Sigmoid colon (tissue), 6 donors: ENCODE measurements at regions not wholly inside any gene's neighbourhood (a gene's known extent, or its start where the extent isn't known, plus 50 kb on each side); places are given as distances from the start of the nearest gene placed in this dataset.

Source experiments
- DNase-seq: peaks from one replicate; pipeline ENCODE4 v3.0.0-alpha.2; 2019
- H3K27ac ChIP-seq, 4 donors: fragments of 200-600 bp; sonication (generic); one replicate each; pipeline ENCODE4 v1.5.1; 2016 to 2019; ENCODE audit warnings: mild to moderate bottlenecking in 1 of 4
- H3K27me3 ChIP-seq, 3 donors: fragments of 200-600 bp; sonication (generic); one replicate each; pipeline ENCODE4 v1.5.1; 2019; ENCODE audit warnings: mild to moderate bottlenecking in 1 of 3
- H3K36me3 ChIP-seq, 4 donors: fragments of 200-600 bp; sonication (generic); one replicate each; pipeline ENCODE4 v1.5.1; 2016 to 2019
- H3K4me1 ChIP-seq, 4 donors: fragments of 200-600 bp; sonication (generic); one replicate each; pipeline ENCODE4 v1.5.1; 2017 to 2019
- H3K4me3 ChIP-seq, 4 donors: fragments of 200-600 bp; sonication (generic); one replicate each; pipeline ENCODE4 v1.5.1; 2017 to 2019; ENCODE audit warnings: mild to moderate bottlenecking in 2 of 4, moderate library complexity in 1 of 4
- H3K9me3 ChIP-seq, 4 donors: fragments of 200-600 bp in 3 of 4; sonication (generic) in 3 of 4; one replicate each; pipeline versions ENCODE4 v1.5.1 to v1.6.1; 2013 to 2019
- EP300 ChIP-seq, 4 donors: sonication (generic); formaldehyde crosslinking; IDR thresholded peaks; one replicate each; pipeline ENCODE4 v1.6.1; 2017; ENCODE audit warnings: antibody characterized with exemption in 4 of 4
- POLR2A ChIP-seq, 2 donors: fragments of 450-650 bp; IDR thresholded peaks; one replicate each; pipeline ENCODE4 v1.6.1; 2016; ENCODE audit warnings: antibody characterized with exemption in 2 of 2, mild to moderate bottlenecking in 2 of 2, moderate library complexity in 2 of 2
- POLR2AphosphoS5 ChIP-seq, 4 donors: sonication (generic); formaldehyde crosslinking; IDR thresholded peaks; one replicate each; pipeline ENCODE4 v1.6.1; 2017; ENCODE audit warnings: antibody characterized with exemption in 4 of 4
- WGBS, 2 donors: extraction: QIAGEN DNeasy Blood & Tissue Kit; methylation state at CpG; one replicate each; pipeline ENCODE4 v1.1.7; 2013; 5-methylcytosine and 5-hydroxymethylcytosine counted together
- intact Hi-C: fragments of 100-400 bp; cut with DNase I; formaldehyde crosslinking; loops from one replicate; pipeline ENCODE4 v1.15.1; 2023
- TF ChIP-seq, protein P1 (sequence below), 4 experiments: fragments of 450-650 bp in 3 of 4; fragments of 200-600 bp in 1 of 4; IDR thresholded peaks; one replicate each; pipeline ENCODE4 v1.5.1; 2016 to 2019; ENCODE audit warnings: antibody characterized with exemption in 4 of 4, mild to moderate bottlenecking in 3 of 4, moderate library complexity in 2 of 4
- donor health status: healthy with polysubstance abuse.
- donor health status: healthy.

DNA sequence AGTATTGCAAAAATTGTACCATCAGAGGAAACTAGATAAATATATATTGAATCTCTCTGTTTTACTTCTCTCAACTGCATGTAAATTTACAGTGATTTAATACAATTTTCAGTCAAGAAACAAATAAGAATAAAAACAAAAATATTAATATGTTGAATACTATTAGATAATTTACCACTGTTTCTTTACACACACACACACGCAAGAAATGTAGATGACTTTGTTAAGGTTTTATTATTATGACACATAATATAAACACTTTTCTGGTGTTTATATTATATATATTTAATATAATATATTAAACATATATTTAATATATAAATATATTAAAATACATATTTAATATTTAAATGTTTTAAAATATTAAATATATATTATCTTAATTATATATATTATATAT is 814.3 kb upstream of the CDH10 start:
- intact Hi-C loops: no loop called here

DNA sequence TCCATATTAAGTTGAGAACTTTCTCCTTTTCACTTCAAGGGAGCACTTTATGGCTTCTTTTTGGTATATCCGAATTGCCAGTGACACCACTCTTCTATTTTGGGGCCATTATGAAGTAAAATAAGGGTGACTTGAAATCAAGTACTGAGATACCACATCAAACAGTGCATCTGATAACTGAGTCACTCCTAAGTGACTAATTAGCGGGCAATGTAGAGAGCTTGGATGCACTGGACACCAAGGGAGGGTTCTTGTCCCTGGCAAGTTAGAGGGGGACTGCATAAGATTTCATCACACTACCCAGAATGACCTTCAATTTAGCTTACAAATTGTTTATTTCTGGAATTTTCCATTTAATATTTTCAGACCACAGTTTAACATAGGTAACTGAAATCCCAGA is 813.9 kb upstream of the CDH10 start:
- Histone ChIP-seq H3K9me3 (no peaks in the 10 kb centered on the region), H3K4me3 (no peak overlapping the region), H3K36me3 (no peaks in the 10 kb centered on the region), H3K4me1 (no peaks in the 10 kb centered on the region), H3K27ac (no peak overlapping the region), H3K27me3 (no peaks in the 10 kb centered on the region)
- TF ChIP-seq EP300 (IDR thresholded peaks at IDR 0.05) (no peak), POLR2A (IDR thresholded peaks at IDR 0.05) (no peak), POLR2AphosphoS5 (IDR thresholded peaks at IDR 0.05) (no peak)
- TF ChIP-seq, protein P1, sequence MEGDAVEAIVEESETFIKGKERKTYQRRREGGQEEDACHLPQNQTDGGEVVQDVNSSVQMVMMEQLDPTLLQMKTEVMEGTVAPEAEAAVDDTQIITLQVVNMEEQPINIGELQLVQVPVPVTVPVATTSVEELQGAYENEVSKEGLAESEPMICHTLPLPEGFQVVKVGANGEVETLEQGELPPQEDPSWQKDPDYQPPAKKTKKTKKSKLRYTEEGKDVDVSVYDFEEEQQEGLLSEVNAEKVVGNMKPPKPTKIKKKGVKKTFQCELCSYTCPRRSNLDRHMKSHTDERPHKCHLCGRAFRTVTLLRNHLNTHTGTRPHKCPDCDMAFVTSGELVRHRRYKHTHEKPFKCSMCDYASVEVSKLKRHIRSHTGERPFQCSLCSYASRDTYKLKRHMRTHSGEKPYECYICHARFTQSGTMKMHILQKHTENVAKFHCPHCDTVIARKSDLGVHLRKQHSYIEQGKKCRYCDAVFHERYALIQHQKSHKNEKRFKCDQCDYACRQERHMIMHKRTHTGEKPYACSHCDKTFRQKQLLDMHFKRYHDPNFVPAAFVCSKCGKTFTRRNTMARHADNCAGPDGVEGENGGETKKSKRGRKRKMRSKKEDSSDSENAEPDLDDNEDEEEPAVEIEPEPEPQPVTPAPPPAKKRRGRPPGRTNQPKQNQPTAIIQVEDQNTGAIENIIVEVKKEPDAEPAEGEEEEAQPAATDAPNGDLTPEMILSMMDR (IDR thresholded peaks at IDR 0.05): no peak
- no peak for DNase-seq
- intact Hi-C loops: no loop called here
- 77 to 84% methylated on average over 2 of the region's 2 CpGs for WGBS, 2 donors

More for the DNA sequence above, 814.3 kb upstream of the CDH10 start:
- Histone ChIP-seq H3K27me3 (no peaks in the 10 kb centered on the region), H3K4me3 (no peak overlapping the region), H3K27ac (no peak overlapping the region), H3K9me3 (no peaks in the 10 kb centered on the region), H3K36me3 (no peaks in the 10 kb centered on the region), H3K4me1 (no peaks in the 10 kb centered on the region)
- TF ChIP-seq POLR2AphosphoS5 (IDR thresholded peaks at IDR 0.05): no peak
- WGBS, 2 donors: 91 to 93% methylated on average over 1 of the region's 1 CpG
- DNase-seq: no peak

DNA sequence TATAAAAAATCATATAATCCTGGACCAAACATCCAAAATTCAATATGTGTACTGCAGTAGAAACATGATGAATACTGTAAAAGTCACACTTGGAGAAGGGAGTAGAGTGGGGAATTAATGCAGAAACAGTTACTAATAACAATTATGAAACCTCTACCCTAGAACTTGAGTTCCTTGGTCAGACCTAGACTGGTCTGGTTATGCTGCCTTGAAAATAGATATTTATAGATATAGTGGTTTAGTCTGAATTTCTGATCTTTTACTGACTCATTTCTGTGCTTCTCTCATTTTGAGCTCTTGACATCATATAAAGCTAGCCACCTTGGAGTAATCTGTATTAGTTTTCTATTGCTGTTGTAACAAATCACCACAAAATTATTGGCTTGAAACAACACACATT is 808.7 kb upstream of the CDH10 start:
- DNase-seq: no peak
- intact Hi-C loops: no loop called here
- Histone ChIP-seq H3K27ac (no peak overlapping the region), H3K27me3 (no peaks in the 10 kb centered on the region), H3K4me3 (no peak overlapping the region), H3K9me3 (no peaks in the 10 kb centered on the region), H3K36me3 (no peaks in the 10 kb centered on the region), H3K4me1 (no peaks in the 10 kb centered on the region)
- TF ChIP-seq POLR2AphosphoS5 (IDR thresholded peaks at IDR 0.05) (no peak), EP300 (IDR thresholded peaks at IDR 0.05) (no peak), POLR2A (IDR thresholded peaks at IDR 0.05) (no peak)
- TF ChIP-seq, protein P1 (IDR thresholded peaks at IDR 0.05): no peak

DNA sequence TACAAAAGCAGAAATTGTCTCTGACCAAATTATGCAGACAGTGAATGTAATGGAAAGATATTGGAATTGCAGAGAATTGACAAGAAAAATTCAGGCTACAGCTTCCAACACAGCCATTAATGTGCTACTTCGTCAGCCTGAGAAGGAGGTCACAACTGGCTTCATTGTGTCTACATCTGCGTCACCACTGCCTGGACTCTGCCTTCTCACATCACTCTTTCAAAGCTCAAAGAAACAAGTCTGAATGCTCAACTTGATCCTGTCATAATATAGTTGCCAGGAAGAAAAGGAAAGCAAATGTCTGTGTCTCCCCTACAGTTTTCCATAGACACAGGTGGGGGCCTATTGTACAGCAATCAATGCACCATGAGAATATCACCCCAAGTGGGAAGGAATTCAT is 806.5 kb upstream of the CDH10 start:
- no peak overlapping the region for H3K4me3 ChIP-seq
- H3K9me3 ChIP-seq: no peaks in the 10 kb centered on the region
- intact Hi-C loops: no loop called here
- no peak for DNase-seq
- TF ChIP-seq, protein P1 (IDR thresholded peaks at IDR 0.05): no peak
- TF ChIP-seq POLR2A (IDR thresholded peaks at IDR 0.05): no peak
- TF ChIP-seq POLR2AphosphoS5 (IDR thresholded peaks at IDR 0.05): no peak
- no peak for TF ChIP-seq EP300 (IDR thresholded peaks at IDR 0.05)
- H3K4me1 ChIP-seq: no peaks in the 10 kb centered on the region
- no peak overlapping the region for H3K27ac ChIP-seq
- no peaks in the 10 kb centered on the region for H3K27me3 ChIP-seq
- 83 to 84% methylated on average over 2 of the region's 2 CpGs for WGBS, 2 donors
- no peaks in the 10 kb centered on the region for H3K36me3 ChIP-seq

DNA sequence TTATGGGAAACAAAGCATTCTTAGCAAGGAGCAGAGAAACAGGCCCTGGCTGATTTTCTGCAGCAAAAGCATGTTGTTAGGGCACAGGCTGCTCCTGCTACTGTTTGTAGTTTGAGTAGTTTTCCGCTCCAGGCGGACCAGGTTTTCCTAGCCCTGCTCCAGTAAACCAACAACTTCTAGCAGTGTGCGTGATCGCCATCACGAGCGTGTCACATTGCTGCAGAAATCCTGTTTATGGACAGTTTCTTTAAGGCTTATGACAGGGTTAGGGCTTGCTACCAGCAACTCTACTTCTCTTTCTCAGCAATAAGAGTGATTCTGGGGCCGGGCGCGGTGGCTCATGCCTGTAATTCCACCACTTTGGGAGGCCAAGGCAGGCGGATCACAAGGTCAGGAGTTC is 803.9 kb upstream of the CDH10 start:
- H3K36me3 ChIP-seq: no peaks in the 10 kb centered on the region
- no peaks in the 10 kb centered on the region for H3K9me3 ChIP-seq

More for the DNA sequence above, 803.9 kb upstream of the CDH10 start:
- Histone ChIP-seq H3K27me3 (no peaks in the 10 kb centered on the region), H3K4me1 (no peaks in the 10 kb centered on the region), H3K4me3 (no peak overlapping the region), H3K27ac (no peak overlapping the region)
- TF ChIP-seq EP300 (IDR thresholded peaks at IDR 0.05) (no peak), POLR2A (IDR thresholded peaks at IDR 0.05) (no peak), POLR2AphosphoS5 (IDR thresholded peaks at IDR 0.05) (no peak)
- TF ChIP-seq, protein P1 (IDR thresholded peaks at IDR 0.05): no peak
- no peak for DNase-seq
- 82% methylated on average over 10 of the region's 10 CpGs for WGBS, 2 donors
- intact Hi-C loops: no loop called here
